PFSK-1 (cell line): ENCODE measurements at regions not wholly inside any gene's neighbourhood (a gene's known extent, or its start where the extent isn't known, plus 50 kb on each side); places are given as distances from the start of the nearest gene placed in this dataset.

ENCODE experiments used
- FOXP2 ChIP-seq: optimal IDR thresholded peaks from 2 replicates; pipeline ENCODE3; 2011; ENCODE audit warnings: borderline replicate concordance, control low read depth, inconsistent platforms; ENCODE audit not compliant: insufficient read depth; ENCODE audit errors: extremely low read length, extremely low read depth
- POLR2AphosphoS5 ChIP-seq: IDR thresholded peaks from 2 replicates; pipeline ENCODE4 v1.6.1; 2012; ENCODE audit warnings: low read depth, mild to moderate bottlenecking, control low read depth, low read length, moderate library complexity
- REST ChIP-seq, 2 experiments: IDR thresholded peaks; 2 replicates each; pipeline versions ENCODE4 v1.6.1 to v1.8.0; 2011 to 2012; ENCODE audit warnings: low read depth in 2 of 2, low read length in 2 of 2, control low read depth in 1 of 2, inconsistent platforms in 1 of 2, mild to moderate bottlenecking in 1 of 2, moderate library complexity in 1 of 2; ENCODE audit not compliant: insufficient read depth in 1 of 2
- SIN3A ChIP-seq: IDR thresholded peaks from 2 replicates; pipeline ENCODE4 v1.6.1; 2012; ENCODE audit warnings: mild to moderate bottlenecking, low read length, moderate library complexity, borderline replicate concordance; ENCODE audit not compliant: insufficient read depth
- TAF1 ChIP-seq: IDR thresholded peaks from 2 replicates; pipeline ENCODE4 v1.6.1; 2012; ENCODE audit warnings: low read length, control low read depth, borderline replicate concordance; ENCODE audit not compliant: insufficient read depth

DNA sequence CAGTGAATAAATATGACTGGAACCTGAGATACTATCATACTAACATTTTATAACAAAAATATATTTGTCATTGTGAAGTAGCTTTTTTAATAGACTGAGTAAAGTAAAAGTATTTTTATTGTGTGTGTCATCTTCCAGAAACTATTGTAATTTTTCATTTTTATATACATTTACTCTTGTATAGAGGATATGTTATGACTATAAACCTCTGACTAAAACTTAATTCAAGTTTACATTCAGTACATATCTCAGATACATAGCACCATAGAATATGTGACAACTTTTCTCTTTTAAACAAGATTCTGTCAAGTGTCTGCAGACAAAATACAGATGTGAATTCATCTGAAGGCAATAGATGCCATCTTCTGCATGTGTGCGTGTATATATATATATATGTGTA lies 704.3 kb downstream of the SLITRK1 start:
- TF ChIP-seq POLR2AphosphoS5 = no peak
- no peak for TF ChIP-seq REST (IDR thresholded peaks at IDR 0.05; ENCODE audit: insufficient read depth in 1 of 2, low read depth in 2 of 2, low read length in 2 of 2)
- no peak for TF ChIP-seq TAF1
- no peak for TF ChIP-seq FOXP2
- no peak for TF ChIP-seq SIN3A

GRCh38 chr13:83168590-83168989 lies 713.7 kb downstream of the SLITRK1 start:
- TF ChIP-seq FOXP2 (no peak), POLR2AphosphoS5 (no peak), TAF1 (no peak), SIN3A (no peak), REST (IDR thresholded peaks at IDR 0.05; ENCODE audit: insufficient read depth in 1 of 2, low read depth in 2 of 2, low read length in 2 of 2) (no peak)

GRCh38 chr13:83167203-83167602 lies 715.1 kb downstream of the SLITRK1 start:
- TF ChIP-seq SIN3A (no peak), POLR2AphosphoS5 (no peak), TAF1 (no peak), REST (IDR thresholded peaks at IDR 0.05; ENCODE audit: insufficient read depth in 1 of 2, low read depth in 2 of 2, low read length in 2 of 2) (no peak), FOXP2 (no peak)

- TF ChIP-seq SIN3A (no peak), POLR2AphosphoS5 (no peak), REST (IDR thresholded peaks at IDR 0.05; ENCODE audit: insufficient read depth in 1 of 2, low read depth in 2 of 2, low read length in 2 of 2) (no peak), FOXP2 (no peak), TAF1 (no peak)
These were observed 715.7 kb downstream of the SLITRK1 start for GRCh38 chr13:83166550-83166949.

DNA sequence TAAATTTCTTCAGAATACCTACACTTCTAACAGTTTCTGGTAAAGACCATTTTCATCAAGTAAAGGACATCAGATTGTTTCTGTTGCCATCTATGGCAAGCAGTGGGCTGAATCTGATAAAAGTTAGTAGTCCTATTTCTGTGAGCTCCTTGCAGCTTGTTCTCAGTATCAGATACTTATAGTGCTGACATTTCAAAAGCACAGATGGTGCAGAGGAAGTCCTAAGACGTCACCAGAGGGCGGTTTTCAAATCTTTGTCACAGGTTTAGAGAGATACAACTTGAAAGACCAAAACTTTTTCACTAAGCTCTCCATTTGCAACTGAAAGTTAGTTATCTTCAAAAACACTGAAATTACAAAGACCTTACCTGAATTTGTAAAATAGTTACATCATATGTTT lies 719.8 kb downstream of the SLITRK1 start:
- TF ChIP-seq REST (IDR thresholded peaks at IDR 0.05; ENCODE audit: insufficient read depth in 1 of 2, low read depth in 2 of 2, low read length in 2 of 2) (no peak), POLR2AphosphoS5 (no peak), TAF1 (no peak), SIN3A (no peak), FOXP2 (no peak)
